ENCODE measurements at regions not wholly inside any gene's neighbourhood (a gene's known extent, or its start where the extent isn't known, plus 50 kb on each side); places are given as distances from the start of the nearest gene placed in this dataset.

DNA sequence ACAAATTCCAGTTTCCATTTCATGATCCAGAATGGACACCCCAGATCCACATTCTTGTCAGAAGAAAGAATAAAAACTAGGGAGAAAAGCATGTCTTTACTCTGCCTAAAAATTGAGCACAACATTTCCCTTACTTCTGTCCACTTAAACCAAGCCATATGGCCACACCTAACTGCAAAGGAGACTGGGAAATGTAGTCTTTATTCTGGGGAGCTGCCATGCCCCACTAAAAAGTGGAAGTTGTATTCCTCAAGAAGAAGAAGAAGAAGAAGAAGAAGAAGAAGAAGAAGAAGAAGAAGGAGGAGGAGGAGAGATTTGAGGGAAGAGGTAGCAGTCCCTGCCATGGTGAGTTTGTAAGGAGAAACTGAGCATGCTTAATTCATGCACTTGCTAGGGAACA is 84.5 kb downstream of the GPR65 start:
- TF ChIP-seq, protein P1, sequence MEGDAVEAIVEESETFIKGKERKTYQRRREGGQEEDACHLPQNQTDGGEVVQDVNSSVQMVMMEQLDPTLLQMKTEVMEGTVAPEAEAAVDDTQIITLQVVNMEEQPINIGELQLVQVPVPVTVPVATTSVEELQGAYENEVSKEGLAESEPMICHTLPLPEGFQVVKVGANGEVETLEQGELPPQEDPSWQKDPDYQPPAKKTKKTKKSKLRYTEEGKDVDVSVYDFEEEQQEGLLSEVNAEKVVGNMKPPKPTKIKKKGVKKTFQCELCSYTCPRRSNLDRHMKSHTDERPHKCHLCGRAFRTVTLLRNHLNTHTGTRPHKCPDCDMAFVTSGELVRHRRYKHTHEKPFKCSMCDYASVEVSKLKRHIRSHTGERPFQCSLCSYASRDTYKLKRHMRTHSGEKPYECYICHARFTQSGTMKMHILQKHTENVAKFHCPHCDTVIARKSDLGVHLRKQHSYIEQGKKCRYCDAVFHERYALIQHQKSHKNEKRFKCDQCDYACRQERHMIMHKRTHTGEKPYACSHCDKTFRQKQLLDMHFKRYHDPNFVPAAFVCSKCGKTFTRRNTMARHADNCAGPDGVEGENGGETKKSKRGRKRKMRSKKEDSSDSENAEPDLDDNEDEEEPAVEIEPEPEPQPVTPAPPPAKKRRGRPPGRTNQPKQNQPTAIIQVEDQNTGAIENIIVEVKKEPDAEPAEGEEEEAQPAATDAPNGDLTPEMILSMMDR (IDR thresholded peaks at IDR 0.05), result no peak
- no peak for TF ChIP-seq POLR2A (IDR thresholded peaks at IDR 0.05)

All from Peyer's patch (tissue), 4 donors.